Femur (tissue), 1 donor: ENCODE measurements at regions not wholly inside any gene's neighbourhood (a gene's known extent, or its start where the extent isn't known, plus 50 kb on each side); places are given as distances from the start of the nearest gene placed in this dataset.
"Not testable (repeated sequence)": the region's sequence is repeated elsewhere in the genome, so short reads cannot be mapped to it uniquely, and the experiment has no call there.

Experiments
- DNase-seq: peaks from one replicate; pipeline ENCODE4 v3.0.0-alpha.2; 2017

DNA sequence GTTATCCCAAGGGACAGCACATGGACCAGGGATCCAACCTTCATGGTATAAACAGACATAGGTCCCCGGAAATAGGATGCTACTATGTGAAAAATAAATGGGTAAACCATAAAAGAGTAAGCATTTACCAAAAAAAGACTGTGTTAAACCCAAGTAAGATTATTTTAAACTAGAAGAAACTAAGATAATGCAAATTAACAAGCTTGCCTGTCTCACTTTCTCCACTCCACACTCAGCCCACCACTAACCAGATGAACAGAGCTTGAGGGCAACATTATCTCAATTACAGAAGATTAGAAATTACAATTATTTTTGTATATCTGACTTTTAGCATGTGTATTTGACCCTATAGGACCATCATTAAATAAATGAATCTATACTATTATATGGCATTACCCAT is 117.2 kb upstream of the CAV2 start:
- no peak for DNase-seq

DNA sequence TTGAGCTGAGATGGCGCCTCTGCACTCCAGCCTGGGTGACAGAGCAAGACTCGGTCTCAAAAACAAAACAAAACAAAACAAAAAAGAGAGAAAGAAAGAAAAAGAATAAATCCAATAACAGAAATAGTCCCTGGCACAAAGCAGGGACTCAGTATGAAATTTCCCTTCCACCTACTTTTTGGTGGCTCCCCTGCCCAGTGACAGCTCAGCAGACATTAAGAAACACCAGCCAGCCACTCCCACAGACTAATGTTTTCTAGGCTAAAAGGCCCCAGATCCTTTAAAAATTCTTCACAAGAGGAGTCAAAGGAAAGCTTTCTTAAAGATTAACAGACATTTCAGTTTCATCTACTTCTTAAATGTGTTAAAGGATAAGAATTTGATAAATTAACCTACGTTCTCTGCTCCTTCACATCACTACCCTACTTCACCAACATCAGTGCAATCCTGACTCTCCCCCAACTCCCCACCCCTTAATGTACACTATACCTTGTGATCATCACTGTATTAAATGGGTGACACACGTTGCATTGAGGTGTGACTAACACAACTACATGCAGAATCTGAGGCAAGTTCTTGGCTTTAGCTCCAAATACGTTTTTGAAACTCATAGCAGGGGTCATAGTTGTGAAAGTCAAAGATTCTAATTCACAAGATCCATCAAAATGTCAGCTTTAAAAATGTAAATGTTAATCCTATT is 114.5 kb upstream of the CAV2 start:
- DNase-seq, result no peak

DNA sequence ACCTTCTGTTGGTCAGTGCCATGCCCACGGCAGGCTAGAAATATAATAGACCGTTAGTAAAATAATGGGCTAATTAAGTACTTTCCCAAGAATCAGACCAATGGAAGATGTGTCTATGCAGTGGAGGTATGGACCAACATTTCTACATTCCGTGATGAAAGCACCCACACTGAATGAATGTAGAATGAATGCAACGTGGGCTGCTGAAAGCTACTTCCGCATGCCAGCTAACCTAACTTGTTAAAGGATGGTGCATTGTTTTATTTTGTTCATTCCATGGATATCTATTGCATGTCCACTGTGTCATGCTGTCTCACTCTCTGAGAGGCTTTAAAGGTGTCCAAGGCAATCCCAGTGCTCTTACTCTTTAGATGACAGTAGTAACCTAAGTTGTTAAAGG is 112.9 kb upstream of the CAV2 start:
- no peak for DNase-seq

DNA sequence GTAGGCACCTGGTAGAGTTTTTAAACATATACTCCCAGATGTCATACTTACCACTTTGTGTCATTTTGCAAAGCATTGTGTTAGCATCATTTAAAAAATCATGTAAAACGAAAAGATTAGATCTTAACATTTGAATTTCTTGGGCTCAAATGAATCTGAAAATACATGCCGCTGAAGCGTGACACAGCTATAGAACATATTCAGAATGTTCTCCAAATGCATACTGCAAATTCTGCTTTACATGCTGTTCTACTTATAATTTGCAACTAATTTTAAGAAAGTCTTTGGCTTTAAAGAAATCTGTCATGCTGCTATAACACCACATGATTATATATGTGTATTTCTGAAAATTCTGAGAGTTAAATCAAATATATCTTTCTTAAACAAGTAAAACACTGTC is 109.2 kb upstream of the CAV2 start:
- DNase-seq, result no peak

DNA sequence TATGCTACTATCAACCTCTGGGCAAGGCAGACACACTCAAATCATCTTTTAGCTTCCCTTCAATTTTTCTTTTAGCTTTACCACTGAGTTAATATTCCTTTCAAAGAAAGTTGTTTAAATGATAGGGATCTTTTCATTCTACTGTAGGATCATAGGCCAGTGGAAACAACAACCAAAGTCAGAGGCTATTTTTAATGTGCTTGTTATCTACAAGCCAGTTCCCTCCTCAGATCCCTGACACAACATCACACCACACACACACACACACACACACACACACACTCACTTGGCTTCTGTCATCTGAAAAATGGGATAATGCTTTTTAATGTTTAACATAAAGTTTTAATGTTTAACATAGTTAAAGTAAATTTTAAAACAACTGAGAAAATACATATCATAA is 106.7 kb upstream of the CAV2 start:
- DNase-seq, result no peak

DNA sequence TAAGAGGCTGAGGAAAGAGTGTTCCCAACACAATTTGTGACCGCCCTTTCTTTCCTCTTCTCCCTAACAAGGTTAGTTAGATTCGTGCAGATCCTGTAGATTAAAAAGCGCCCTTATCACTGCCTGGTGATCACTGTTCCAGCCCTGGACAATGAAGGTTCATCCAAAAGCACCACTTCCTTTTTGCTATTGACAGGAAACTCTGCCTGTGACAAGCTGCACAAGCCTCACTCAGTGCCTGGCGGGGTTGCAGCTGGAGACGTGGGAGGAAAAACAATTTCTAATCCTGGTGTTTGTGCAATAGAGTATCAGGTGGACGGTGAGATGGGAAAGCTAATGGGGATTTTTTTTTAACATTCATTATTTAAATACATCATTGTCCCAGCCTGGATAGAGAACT is 105.9 kb upstream of the CAV2 start:
- DNase-seq, result peak; percentile 36

DNA sequence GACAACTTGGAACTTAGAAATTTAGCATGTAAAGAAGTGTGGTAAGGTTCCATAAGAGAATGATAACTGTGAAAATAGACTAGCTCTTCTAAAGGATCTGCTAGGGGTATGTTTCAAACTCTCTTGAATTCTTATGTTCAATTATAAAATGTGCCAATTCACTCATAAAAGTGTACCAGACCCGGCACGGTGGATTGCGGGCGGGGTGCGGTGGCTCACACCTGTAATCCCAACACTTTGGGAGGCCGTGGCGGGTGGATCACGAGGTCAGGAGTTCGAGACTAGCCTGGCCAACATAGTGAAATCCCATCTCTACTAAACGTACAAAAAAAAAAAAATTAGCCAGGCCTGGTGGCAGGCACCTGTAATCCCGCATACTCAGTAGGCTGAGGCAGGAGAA is 105.4 kb upstream of the CAV2 start:
- no peak for DNase-seq

DNA sequence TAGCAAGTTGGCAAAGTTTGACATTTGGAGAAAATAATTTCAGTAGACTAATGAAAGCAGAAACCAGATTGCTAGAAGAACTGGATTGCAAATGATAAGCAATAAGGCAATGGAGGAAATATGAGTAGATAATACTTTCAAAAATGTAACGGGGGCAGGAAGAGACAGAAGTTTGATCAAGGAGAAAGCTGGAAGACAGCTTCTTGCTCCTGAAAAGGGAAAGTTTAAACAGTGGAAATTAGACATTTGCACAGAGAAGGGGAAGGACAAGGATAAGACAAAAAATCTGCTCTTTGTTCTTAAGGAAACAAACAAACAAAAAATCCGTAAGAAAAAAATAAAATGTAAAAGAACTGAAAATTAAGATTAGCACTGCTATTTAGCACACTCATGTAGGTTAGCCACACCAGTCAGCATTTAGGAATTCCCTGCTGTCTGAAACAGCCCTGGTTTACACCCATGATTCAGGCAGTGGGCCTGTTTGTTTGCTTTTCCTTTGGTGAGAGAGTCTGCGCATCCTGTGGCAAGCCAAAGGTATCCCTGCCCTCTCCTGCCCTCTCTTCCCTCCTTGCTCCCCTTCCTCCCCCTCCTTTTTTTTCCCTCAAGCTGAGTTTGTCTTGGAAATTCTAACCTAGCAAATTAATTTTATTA is 104.3 kb upstream of the CAV2 start:
- no peak for DNase-seq

DNA sequence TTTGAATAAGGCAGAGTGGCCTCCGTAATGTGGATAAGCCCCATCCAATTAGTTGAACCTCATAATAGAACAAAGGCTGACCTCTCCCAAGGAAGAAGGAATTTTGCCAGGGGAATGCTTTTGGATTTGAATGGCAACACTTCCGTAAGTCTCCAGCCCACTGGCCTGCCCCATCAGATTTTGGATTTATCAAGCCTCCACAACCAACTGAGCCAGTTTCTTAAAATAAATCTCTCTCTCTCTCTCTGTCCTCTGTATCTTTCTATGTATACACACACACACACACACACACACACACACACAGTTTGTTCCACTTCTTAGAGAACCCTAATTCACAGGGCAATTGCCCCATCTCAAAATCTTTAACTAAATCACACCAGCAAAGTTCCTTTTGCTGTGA is 100.9 kb upstream of the CAV2 start:
- DNase-seq, result no peak

DNA sequence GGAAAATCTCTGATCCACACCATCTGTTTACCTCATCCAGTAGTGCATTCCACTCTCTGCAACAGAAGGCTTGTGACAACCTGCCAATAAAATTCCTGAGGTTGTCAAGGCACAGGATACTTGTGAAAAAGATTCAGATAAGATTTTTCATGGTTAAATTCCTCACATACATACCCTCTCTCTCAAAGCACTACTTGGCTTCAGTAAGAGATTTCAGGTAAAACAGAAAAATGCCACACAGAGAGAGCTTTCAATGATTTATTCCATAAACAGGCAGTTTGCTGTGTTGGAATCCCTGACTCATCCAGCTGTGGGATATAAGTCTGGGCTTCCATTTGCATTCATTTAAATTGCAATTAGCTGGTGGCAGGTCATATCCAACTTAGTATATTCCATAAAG is 99.7 kb upstream of the CAV2 start:
- DNase-seq, result no peak

DNA sequence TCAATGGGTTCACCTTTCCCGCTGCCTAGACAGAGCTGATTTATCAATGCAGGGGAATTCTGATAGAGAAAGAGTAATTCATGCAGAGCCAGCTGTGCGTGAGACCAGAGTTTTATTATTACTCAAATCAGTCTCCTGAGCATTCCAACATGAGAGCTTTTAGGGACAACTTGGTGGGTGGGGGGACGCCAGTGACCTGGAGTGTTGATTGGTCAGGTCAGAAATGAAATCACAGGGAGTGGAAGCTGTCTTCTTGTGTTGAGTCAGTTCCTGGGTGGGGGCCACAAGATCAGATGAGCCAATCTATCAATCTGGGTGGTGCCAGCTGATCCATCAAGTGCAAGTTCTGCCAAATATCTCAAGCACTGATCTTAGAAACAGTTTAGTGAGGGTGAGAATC is 99.0 kb upstream of the CAV2 start:
- DNase-seq, result no peak

DNA sequence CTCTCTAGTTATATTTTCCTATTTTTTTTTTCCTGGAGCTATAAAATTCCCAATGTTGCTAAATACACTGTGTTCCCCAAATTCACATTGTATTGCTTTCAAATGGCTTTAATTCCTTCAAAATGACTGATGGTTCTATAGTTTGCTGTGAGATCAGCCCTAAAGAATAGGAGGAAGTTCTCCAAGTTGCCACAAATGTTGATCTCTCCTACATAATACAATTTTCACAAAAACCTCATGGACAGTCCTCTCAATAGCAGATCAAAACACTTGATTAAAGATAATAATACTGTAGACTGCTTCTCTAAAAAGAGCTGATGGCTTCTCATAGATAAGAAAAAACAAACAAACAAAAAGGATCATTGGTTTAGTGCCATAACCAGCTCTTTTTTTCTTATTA is 97.8 kb upstream of the CAV2 start:
- no peak for DNase-seq

DNA sequence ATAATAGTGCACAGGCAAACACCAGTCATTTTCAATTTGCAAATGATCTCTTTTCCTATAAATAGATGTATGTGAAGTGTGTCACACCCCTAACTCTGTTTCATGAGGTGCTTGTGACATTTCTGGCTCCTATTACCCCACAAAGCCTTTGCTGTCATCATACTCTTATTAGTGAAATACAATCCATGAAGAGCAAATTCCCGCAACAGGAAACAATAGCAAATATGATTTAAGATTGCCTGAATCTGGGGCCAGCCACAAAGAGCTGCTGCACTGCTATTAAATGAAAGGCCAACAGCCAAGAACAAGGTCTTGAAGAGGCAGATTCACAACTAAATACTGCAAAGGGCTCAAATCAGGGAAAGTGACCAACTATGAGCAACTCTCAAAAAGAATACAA is 96.3 kb upstream of the CAV2 start:
- DNase-seq, result no peak

DNA sequence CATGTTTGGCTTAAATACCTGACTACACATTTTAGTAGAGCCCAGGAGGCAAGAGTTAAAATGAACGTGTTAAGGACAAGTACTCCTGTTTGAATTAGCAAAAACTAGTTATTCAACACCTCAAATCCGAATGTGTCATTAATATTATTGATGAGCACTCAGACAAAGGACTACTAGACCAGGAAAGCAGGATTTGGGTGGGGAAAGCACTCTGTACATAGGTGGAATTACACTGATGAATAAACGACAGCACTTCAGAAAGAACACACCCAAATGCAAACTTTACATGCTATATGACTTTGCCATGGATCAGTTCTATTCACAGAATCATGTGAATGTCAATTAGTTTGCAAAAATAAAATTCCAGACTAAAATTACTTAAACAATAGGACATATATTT is 95.1 kb upstream of the CAV2 start:
- no peak for DNase-seq

DNA sequence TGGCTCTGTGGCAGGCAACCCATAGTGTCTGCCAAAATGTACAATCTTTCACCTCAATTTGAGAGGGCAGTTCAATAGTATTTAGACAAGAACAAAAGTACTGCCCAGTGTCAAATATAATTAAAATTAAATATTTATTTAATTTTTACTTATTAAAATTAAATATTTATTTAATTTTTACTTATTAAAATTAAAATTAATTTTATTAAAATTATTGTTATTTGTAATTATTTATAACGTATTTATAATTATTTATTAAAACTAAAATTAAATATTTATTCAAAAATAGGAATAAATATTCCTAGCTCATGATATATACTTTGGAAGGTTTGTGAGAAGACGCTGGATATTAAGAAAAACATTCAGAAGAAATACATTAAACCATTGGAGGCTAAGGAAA is 93.7 kb upstream of the CAV2 start:
- DNase-seq, result no peak

DNA sequence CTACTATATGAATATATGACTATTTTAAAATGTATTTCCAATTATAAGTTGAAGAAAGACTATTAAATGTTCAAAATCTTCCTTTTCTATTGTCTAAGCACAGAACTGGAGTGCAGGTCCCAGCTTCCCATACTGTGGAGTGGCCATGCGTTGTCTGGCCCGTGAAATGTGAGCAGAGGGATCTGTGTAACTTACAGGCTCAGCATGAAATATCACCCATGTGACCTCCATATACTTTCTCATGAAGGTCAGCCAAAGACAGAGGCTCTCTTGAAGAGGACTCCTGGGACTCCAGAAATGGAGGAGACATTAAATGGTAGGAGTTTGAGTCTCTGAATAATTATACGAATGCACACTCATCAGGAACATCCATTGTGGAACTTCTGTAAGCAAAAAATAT is 92.4 kb upstream of the CAV2 start:
- DNase-seq, result no peak

DNA sequence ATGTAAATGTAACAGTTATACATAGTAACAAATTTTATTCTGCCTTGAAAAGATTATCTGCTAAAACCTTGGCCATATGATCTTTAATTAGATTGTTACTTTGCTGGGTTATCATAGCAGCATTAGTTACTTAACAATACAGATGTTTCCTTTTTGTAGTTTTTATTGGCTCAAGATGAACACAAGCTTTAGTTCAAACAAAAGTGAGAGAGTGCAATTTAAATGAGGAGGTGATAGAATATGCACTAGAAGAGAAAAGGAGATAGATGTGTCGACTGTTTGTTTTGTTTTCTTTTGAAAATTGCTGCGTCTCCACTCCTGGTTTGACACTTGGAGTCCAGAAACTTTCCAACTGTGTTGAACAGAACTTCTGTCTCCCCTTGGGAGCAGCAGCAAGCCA is 91.4 kb upstream of the CAV2 start:
- DNase-seq, result no peak

DNA sequence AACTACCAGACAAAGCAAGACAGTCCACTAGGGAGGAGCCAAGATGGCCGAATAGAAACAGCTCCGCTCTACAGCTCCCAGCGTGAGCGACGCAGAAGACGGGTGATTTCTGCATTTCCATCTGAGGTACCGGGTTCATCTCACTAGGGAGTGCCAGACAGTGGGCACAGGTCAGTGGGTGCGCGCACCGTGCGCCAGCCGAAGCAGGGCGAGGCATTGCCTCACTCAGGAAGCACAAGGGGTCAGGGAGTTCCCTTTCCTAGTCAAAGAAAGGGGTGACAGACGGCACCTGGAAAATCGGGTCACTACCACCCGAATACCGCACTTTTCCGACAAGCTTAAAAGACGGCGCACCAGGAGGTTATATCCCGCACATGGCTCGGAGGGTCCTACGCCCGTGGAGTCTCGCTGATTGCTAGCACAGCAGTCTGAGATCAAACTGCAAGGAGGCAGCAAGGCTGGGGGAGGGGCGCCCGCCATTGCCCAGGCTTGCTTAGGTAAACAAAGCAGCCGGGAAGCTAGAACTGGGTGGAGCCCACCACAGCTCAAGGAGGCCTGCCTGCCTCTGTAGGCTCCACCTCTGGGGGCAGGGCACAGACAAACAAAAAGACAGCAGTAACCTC is 90.6 kb upstream of the CAV2 start:
- not testable (repeated sequence) for DNase-seq

DNA sequence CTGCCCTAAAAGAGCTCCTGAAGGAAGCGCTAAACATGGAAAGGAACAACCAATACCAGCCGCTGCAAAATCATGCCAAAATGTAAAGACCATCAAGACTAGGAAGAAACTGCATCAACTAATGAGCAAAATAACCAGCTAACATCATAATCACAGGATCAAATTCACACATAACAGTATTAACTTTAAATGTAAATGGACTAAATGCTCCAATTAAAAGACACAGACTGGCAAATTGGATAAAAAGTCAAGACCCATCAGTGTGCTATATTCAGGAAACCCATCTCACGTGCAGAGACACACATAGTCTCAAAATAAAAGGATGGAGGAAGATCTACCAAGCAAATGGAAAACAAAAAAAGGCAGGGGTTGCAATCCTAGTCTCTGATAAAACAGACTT is 88.8 kb upstream of the CAV2 start:
- not testable (repeated sequence) for DNase-seq

DNA sequence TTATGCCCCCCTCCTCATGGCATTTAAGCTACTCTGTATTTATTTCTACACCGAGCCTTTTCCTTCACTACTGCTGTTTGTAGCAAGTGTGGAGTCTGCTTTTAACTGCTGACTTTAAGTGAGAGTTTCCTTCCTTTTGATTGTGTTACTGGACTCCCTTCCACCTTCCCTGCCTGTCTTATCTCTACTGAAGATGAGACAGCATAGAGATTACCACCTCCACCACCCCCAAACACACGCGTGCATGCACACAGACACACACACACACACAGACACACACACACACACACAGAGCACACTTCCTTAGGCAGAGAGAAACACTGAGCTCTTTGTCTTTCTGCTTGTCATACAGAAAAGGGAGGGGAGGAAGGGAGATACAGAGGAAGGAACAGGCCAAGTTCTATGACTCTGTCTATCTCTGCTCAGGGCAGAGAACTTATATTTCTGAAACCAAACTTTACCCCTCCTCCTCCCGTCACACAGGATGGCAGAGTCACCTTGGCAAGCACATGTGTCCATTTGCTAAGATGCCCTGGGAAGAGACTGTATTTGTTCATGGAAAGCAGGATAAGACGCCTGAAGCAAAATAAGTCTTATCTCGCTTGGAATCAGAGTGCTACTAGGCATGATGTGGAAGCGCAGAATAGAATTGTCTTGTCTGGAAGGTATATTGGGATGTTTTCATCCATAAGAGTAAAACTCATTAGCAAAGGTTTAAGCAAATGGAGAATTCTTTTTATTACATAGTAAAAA is 81.8 kb upstream of the CAV2 start:
- no peak for DNase-seq

DNA sequence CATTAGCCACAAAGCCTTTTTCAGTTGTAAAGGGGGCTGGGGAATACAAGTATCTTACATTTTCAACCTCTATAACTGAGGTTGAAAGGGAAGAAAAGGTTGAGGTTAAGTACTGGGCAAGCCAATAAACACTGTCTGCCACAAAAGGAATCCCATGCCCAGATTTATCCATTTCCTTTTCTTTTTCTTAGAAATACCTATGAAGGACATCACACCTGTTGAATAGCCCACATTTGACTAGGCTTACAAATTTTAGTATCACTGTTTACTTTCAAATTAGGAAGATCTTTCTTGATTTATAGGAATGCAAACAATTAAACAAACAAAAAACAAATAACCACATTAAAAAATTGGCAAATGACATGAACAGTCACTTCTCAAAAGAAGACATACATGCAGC is 81.0 kb upstream of the CAV2 start:
- DNase-seq, result no peak

DNA sequence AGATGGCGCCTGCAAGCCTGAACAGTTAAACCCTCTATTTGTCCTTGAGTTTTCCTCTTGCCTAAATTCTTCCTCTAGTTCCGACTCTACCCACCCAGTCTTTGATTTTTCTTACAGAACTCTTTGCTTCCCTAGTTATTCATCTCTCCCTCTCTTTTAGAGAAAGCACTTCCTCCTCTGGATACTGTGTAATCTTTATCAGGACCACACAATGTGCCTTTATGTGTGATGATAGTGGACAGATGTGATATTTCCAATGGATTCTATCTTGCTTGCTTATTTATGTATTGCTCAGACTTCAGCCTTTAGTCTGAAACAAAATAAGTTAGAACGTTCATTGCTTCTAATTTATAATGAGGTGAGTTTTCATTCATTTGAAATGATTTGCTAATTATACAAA is 79.5 kb upstream of the CAV2 start:
- DNase-seq, result no peak

DNA sequence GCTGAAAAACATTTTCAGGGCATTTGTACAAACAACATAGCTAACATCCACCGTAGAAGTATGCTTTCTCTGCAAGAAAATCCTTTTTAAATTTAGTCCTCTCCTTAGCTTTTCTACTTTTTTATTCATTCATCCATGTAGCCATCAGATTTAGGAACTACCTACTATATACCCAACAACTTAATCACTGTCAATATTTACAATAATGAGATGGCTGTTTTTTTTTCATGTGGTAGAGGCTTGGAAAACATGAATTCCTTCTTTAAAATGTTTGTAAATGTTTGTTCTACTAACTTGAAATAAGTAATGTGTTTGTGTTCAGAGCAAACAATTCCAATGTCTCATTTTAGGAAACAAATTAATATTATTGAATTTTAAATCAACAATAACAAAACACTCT is 78.2 kb upstream of the CAV2 start:
- DNase-seq, result no peak

DNA sequence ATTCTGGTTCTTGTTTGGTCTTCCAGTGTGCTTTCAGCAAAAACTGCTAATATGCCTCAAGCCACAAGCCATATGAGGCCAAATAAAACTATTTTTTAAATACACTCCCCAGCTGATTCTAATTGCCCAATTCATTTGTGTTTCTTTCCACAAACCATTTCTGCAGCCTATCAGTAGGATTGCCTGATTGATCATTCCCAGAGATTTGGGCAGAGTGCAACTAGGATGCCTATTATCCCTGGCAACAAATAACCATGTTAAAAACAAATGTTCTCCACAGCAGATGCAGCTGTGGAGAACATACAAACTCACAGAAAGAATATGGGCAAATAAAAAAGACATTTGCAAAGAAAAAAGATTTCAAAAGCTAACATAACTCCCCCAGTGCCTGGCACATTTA is 76.9 kb upstream of the CAV2 start:
- DNase-seq, result no peak
